Neural crest cell (in vitro differentiated cells): ENCODE measurements at regions not wholly inside any gene's neighbourhood (a gene's known extent, or its start where the extent isn't known, plus 50 kb on each side); places are given as distances from the start of the nearest gene placed in this dataset.

Experiments used
- DNase-seq: peaks from one replicate; pipeline ENCODE4 v3.0.0; 2021; ENCODE audit warnings: low read depth, mixed read lengths, low spot score
- H3K27ac Mint-ChIP-seq: one replicate; pipeline ENCODE4 v1.8.0; 2021; ENCODE audit warnings: mild to moderate bottlenecking, mixed read lengths; ENCODE audit not compliant: unreplicated experiment
- H3K27me3 Mint-ChIP-seq: 2 replicates; pipeline ENCODE4 v1.8.0; 2021; ENCODE audit warnings: low read depth, mild to moderate bottlenecking, mixed read lengths
- H3K36me3 Mint-ChIP-seq: 2 replicates; pipeline ENCODE4 v1.8.0; 2021; ENCODE audit warnings: low read depth, mild to moderate bottlenecking, mixed read lengths
- H3K4me1 Mint-ChIP-seq: 2 replicates; pipeline ENCODE4 v1.8.0; 2021; ENCODE audit warnings: mixed read lengths
- H3K4me3 Mint-ChIP-seq: one replicate; pipeline ENCODE4 v1.8.0; 2021; ENCODE audit warnings: mild to moderate bottlenecking, mixed read lengths
- H3K9me3 Mint-ChIP-seq: 2 replicates; pipeline ENCODE4 v1.8.0; 2021; ENCODE audit warnings: mixed read lengths
- TF ChIP-seq, protein P1 (sequence below): fragments of 200-600 bp; sonication (generic); conservative IDR thresholded peaks from 2 replicates; pipeline ENCODE4 v1.5.0; 2021; ENCODE audit warnings: antibody characterized with exemption, mild to moderate bottlenecking

- TF ChIP-seq, protein P1, sequence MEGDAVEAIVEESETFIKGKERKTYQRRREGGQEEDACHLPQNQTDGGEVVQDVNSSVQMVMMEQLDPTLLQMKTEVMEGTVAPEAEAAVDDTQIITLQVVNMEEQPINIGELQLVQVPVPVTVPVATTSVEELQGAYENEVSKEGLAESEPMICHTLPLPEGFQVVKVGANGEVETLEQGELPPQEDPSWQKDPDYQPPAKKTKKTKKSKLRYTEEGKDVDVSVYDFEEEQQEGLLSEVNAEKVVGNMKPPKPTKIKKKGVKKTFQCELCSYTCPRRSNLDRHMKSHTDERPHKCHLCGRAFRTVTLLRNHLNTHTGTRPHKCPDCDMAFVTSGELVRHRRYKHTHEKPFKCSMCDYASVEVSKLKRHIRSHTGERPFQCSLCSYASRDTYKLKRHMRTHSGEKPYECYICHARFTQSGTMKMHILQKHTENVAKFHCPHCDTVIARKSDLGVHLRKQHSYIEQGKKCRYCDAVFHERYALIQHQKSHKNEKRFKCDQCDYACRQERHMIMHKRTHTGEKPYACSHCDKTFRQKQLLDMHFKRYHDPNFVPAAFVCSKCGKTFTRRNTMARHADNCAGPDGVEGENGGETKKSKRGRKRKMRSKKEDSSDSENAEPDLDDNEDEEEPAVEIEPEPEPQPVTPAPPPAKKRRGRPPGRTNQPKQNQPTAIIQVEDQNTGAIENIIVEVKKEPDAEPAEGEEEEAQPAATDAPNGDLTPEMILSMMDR, result no peak
These were observed 730.9 kb upstream of the PRMT6 start for GRCh38 chr1:106325600-106325999.

GRCh38 chr1:106344494-106344893 is 712.0 kb upstream of the PRMT6 start:
- DNase-seq, result no peak
- Mint-ChIP-seq H3K4me1 (no peaks in the 10 kb centered on the region), H3K36me3 (no peaks in the 10 kb centered on the region), H3K27ac (no peak overlapping the region), H3K27me3 (no peaks in the 10 kb centered on the region), H3K4me3 (no peak overlapping the region), H3K9me3 (no peaks in the 10 kb centered on the region)
- TF ChIP-seq, protein P1, result no peak

More at GRCh38 chr1:106325600-106325999, 730.9 kb upstream of the PRMT6 start:
- no peaks in the 10 kb centered on the region for H3K4me1 Mint-ChIP-seq
- no peak overlapping the region for H3K27ac Mint-ChIP-seq
- no peaks in the 10 kb centered on the region for H3K9me3 Mint-ChIP-seq
- no peak for DNase-seq
- H3K36me3 Mint-ChIP-seq, result no peaks in the 10 kb centered on the region
- H3K4me3 Mint-ChIP-seq, result no peak overlapping the region
- no peaks in the 10 kb centered on the region for H3K27me3 Mint-ChIP-seq

GRCh38 chr1:106360252-106360651 is 696.2 kb upstream of the PRMT6 start:
- DNase-seq, result no peak
- Mint-ChIP-seq H3K9me3 (peaks cover 9% of the 10 kb centered on the region), H3K4me3 (no peak overlapping the region), H3K4me1 (no peaks in the 10 kb centered on the region), H3K27me3 (no peaks in the 10 kb centered on the region), H3K36me3 (no peaks in the 10 kb centered on the region), H3K27ac (no peak overlapping the region)
- TF ChIP-seq, protein P1, result peak; percentile 49

GRCh38 chr1:106366627-106367319 is 689.7 kb upstream of the PRMT6 start:
- Mint-ChIP-seq H3K27me3 (no peaks in the 10 kb centered on the region), H3K9me3 (no peaks in the 10 kb centered on the region), H3K4me3 (no peak overlapping the region), H3K4me1 (no peaks in the 10 kb centered on the region), H3K27ac (no peak overlapping the region), H3K36me3 (no peaks in the 10 kb centered on the region)
- TF ChIP-seq, protein P1, result no peak
- DNase-seq, result no peak

DNA sequence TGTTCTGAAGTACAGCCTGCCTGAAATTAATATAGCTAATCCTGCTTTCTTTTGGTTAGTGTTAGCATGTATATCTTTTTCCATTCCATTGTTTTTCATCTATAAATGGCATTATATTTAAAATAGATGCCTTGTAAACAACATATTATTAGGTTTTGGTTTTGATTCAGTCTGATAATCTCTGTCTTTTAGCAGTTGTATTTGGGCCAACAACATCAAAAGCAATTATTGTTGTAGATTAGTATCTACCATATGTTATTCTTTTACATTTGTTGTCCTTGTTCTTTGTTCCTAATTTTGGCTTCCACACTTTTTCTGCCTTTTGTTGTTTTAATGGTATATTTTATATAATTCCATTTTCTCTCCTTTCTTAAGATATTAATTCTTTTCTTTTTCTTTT is 678.2 kb upstream of the PRMT6 start:
- Mint-ChIP-seq H3K4me1 (no peaks in the 10 kb centered on the region), H3K9me3 (peaks cover 5% of the 10 kb centered on the region), H3K4me3 (no peak overlapping the region), H3K27ac (no peak overlapping the region), H3K27me3 (no peaks in the 10 kb centered on the region), H3K36me3 (no peaks in the 10 kb centered on the region)
- TF ChIP-seq, protein P1, result no peak
- DNase-seq, result no peak
